HG03565 (cell line): ENCODE measurements at regions not wholly inside any gene's neighbourhood (a gene's known extent, or its start where the extent isn't known, plus 50 kb on each side); places are given as distances from the start of the nearest gene placed in this dataset.
A peak's percentile ranks its signal among the peaks of the same experiment; 100 is the strongest.

Experiments
- ATAC-seq: cut with Tn5 transposase; IDR thresholded peaks from one replicate; pipeline ENCODE4 v1.9.1; 2021; ENCODE audit warnings: mild to moderate bottlenecking, moderate library complexity; ENCODE audit not compliant: unreplicated experiment

- no peak for ATAC-seq
Measured at GRCh38 chr10:110413049-110413783, 84.5 kb upstream of the DUSP5 start.

GRCh38 chr10:110413903-110414547, 83.7 kb upstream of the DUSP5 start:
- no peak for ATAC-seq

- ATAC-seq = peak; percentile 76
Measured at GRCh38 chr10:110414548-110415309, 83.0 kb upstream of the DUSP5 start.

- ATAC-seq = no peak
Measured at GRCh38 chr10:110415809-110416208, 81.9 kb upstream of the DUSP5 start.

GRCh38 chr10:110416776-110417711, 80.7 kb upstream of the DUSP5 start:
- no peak for ATAC-seq

- ATAC-seq = no peak
Measured at GRCh38 chr10:110418218-110418617, 79.5 kb upstream of the DUSP5 start.

- no peak for ATAC-seq
Measured at GRCh38 chr10:110419265-110419664, 78.4 kb upstream of the DUSP5 start.

- ATAC-seq = no peak
Measured at GRCh38 chr10:110420401-110421193, 77.1 kb upstream of the DUSP5 start.

- ATAC-seq = no peak
Measured at GRCh38 chr10:110421512-110422138, 76.1 kb upstream of the DUSP5 start.

GRCh38 chr10:110422548-110422947, 75.2 kb upstream of the DUSP5 start:
- ATAC-seq = no peak

- no peak for ATAC-seq
Measured at GRCh38 chr10:110423650-110424049, 74.1 kb upstream of the DUSP5 start.

- peak; percentile 73 for ATAC-seq
Measured at GRCh38 chr10:110425684-110426293, 71.9 kb upstream of the DUSP5 start.

GRCh38 chr10:110426294-110427181, 71.2 kb upstream of the DUSP5 start:
- no peak for ATAC-seq

- no peak for ATAC-seq
Measured at GRCh38 chr10:110429301-110429700, 68.4 kb upstream of the DUSP5 start.

- no peak for ATAC-seq
Measured at GRCh38 chr10:110430340-110431273, 67.1 kb upstream of the DUSP5 start.

- ATAC-seq = no peak
Measured at GRCh38 chr10:110431659-110432058, 66.0 kb upstream of the DUSP5 start.

- no peak for ATAC-seq
Measured at GRCh38 chr10:110432084-110432483, 65.6 kb upstream of the DUSP5 start.
